Left forelimb (tissue), 1 donor: ENCODE measurements at regions not wholly inside any gene's neighbourhood (a gene's known extent, or its start where the extent isn't known, plus 50 kb on each side); places are given as distances from the start of the nearest gene placed in this dataset.
"Not testable (repeated sequence)": the region's sequence is repeated elsewhere in the genome, so short reads cannot be mapped to it uniquely, and the experiment has no call there.

Experiments
- DNase-seq: peaks from one replicate; pipeline ENCODE4 v3.0.0-alpha.2; 2018; ENCODE audit warnings: low spot score

DNA sequence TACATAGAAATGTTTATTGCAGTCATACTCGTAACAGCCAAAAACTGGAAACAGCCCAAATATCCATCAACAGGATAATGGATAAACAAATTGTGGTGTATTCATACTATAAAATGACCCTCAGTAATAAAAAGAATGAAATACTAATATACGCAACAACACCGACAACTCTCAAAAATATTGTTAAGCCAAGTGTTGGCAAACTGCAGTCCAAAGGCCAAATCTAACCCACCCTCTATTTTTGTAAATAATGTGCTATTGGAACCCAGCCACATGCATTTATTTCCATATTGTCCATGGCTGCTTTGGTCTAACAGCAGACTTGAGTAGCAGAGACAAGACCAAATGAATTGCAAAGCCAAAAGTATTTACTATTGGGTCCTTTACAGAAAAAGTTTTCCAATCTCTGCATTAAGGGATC lies 151.0 kb downstream of the MREG start:
- no peak for DNase-seq

DNA sequence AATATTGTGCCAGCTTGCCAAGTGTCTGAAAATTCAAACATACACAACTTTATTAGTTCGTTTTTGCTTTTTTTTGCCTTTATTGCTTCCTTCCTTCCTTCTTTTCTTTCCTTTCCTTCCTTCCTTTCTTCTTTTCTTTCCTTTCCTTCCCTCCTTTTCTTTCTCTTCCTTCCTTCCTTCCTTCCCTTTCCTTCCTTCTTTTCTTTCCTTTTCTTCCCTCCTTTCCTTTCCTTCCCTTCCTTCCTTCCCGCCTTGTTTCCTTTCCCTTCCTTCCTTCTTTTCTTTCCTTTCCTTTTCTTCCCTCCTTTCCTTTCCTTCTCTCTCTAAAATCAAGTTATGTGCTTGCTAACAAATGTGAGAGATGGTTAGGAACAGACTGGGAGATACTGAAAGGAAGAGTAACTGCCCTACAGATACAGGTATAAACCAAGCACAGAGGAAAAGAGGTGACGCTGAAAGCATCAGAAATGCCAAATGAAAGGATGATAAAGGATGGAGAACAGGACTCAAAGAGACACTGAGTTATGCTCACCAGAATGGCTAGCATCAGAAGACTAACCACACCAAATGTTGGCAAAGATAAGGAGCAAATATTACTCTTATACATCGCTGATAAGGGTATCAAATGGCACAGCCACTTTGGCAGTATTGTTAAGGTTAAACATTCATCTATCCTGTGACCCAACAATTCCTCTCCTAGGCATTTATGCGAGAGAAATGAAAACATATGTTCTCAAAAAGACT lies 151.6 kb downstream of the MREG start:
- DNase-seq, result no peak

- DNase-seq, result no peak
Observed at GRCh38 chr2:215856080-215856479, 157.3 kb downstream of the MREG start.

DNA sequence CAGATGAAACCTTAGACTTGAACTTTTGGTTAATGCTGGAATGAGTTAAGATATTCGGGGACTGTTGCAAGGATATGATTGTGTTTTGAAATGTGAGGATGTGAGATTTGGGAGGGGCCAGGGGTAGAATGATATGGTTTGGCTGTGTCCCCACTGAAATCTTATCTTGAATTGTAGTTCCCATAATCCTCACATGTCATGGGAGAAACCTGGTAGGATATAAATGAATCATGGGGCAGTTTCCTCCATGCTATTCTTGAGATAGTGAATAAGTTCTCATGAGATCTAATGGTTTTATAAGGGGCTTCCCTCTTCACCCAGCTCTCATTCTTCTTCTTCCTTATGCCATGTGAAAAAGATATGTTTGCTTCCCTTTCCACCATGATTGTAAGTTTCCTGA lies 158.0 kb downstream of the MREG start:
- DNase-seq, result not testable (repeated sequence)

GRCh38 chr2:215854008-215854407 lies 159.3 kb downstream of the MREG start:
- DNase-seq, result no peak

DNA sequence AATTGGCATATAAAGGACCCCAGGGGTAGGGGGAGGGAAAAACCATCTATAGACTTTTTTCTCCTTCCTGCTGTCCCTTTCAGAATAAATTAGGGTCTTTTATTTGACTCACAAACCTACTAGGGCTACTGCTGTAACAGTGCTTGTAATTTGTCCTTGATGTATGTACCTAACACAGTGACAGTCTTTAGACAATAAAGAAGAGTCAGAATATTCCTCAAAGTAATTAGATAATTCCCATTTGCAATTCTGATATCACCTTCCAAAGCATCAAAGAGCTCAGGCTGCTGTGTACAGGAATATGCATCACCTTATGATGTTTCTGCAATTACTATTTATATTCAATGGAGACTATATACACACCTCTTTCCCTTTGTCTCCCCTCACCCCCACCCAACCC lies 161.7 kb downstream of the MREG start:
- DNase-seq, result no peak

GRCh38 chr2:215851082-215851481 lies 162.3 kb downstream of the MREG start:
- no peak for DNase-seq

DNA sequence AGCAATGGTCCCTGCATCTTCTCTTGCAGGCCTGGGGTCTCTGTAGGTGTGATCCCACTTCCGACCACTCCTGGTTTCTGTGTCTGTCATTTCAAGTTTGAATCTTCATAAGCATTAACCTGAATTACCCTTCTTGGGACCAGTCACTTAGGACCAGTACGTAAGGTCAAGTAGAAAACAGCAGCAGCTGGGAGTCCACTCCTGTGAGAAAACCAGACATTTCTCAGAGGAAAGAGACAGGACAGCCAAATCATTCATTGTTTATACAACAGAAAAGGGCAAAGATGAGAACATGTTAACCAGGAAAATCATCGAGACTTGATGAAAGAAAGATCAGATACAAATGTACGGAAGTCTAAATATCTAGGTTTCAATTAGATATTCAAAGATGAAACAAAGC lies 163.0 kb downstream of the MREG start:
- no peak for DNase-seq

DNA sequence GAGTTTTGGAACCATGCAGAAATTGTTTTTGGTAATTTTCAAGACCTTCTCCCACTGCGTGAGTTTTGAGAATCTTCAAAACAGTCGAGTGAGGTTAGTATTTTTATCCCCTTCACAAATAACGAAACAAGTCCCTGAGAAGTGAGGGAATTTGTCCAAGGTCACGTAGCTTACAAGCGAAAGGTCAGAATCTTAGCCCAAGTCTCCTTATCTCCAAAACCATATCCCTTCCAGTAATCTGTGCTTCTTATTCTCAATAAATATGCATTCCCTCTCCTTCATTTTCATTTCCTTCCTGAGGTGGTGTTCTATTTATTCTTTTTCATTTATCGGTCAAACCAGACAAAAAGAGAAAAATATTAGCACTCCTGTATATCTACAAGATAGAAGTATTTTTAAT lies 163.6 kb downstream of the MREG start:
- no peak for DNase-seq

DNA sequence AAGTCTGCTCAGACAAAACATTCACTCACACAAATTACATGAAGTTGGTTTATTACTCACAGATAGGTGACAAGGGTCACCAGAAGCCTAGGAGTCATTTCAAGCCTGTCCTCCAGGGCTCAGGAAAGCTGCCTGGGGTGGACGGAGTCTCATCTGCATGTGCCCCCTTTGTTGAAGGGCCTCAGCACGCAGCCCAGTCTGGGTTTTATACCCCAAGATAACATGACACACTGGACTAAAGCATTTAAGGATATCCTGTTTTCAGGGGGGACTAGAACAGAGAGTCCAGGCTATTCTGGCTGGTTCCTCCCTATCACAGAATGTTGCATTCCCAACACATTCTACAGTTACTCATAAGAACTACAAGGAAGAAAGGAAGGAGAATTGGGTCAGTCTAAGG lies 164.7 kb downstream of the MREG start:
- no peak for DNase-seq

DNA sequence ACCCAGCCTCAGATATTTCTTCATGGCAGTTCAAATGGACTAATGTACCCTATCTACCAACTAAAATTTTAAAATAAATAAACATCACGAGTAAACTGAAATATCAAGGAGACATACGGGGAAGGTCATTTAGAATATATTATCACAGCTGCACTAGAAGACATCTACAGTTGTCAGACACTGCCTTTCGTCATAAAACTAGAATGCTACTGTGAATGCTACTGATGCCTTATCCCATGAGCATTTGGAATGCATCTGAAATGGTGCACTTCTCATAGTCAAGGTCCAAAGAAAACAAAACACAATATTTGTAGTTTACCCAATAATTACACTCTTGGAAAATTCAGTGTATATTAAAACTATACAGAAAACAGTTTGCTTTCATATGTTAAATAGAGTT lies 165.2 kb downstream of the MREG start:
- no peak for DNase-seq

- no peak for DNase-seq
Observed at GRCh38 chr2:215847718-215848117, 165.6 kb downstream of the MREG start.

DNA sequence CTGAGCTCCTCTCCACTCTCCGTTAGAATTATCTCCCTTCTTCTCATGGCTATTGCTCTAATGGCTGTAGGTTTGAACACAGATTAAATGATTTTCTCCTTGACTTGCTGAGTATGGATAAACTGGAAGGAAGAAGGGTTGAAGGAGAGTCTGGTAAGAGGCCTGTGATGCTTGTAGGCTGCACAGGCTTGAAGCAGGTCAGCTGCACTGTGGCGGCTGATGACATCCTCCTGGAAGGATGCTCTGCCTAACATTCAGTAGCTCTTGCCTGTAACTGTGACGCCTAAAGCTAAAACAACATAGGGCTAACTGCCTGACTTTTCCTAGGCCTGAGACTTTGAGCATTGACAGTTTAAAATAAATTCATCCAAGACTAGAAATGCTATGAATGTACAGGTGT lies 166.3 kb downstream of the MREG start:
- DNase-seq, result no peak

DNA sequence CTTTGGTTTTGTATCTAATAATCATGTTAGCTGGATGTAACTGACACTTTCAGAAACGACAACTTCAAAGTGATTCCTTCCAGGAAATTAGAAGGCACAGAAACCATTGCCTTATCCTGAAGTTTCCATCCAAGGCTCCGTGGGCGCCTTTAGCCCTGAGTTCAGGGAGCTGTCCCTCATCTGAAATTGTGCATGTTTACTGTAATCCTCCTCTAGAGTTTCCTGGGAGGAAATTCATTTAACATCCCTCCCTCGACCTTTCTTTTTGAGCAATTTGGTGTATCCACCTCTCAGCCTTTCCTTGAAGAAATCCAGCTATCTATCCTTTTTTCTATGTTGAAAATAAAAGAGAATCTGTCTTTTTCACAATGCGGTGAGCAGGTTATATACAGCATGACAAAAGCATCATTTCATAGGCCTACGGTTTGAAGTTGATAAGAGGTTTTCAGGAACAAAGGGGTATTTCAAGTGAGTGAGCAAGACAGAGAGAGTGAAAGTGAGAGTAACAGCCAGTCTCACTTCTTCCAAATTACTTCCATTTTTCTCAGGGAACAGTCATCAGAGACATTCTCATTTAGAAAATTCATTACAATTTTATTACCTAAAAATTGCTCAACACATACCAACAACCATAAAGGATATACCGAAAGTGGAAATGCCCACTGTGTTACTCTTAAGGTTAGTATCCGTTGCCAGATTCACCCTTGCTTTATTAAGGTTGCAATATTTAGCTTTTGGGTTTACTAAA lies 167.3 kb downstream of the MREG start:
- DNase-seq, result no peak

- DNase-seq, result no peak
Observed at GRCh38 chr2:215843579-215843978, 169.8 kb downstream of the MREG start.

- no peak for DNase-seq
Observed at GRCh38 chr2:215841175-215841816, 172.1 kb downstream of the MREG start.

- no peak for DNase-seq
Observed at GRCh38 chr2:215839816-215840215, 173.5 kb downstream of the MREG start.

DNA sequence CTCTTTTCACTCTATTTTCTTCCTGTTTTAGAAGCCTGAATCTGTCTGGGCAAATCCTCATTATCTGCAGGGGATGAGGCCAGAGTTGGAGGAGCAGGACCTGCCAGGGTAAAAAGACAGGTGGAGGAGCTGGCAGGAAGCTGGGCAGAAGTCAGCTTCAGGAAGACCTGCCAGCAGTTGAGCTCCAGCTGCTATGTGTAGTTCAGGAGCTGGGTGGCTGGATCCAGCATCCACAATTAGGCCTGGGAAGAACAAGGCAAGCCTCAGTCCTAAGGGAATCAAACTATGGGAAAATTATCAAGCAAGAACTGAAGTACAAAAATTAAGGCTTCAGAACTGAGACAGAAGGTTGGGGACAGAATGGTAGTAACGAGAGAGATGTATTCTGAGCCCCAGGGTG lies 174.0 kb downstream of the MREG start:
- no peak for DNase-seq

DNA sequence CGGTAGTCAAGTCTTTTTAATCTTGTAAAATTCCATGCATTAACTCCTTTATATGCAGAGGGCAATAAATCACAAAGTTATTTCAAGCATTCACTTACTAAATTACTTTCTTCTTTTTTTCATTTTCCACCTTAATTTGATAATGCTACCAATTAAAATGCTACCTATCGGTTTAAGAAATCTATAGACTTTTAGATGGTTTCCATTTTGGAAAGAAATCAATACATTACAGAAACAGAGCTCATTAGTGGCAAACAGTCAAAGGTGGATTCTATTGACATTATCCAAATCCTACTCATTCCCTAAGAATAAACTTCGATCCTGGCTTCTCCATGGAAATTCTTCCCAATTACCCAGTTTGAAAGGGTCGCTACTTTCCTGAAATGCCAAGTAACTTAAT lies 176.5 kb downstream of the MREG start:
- DNase-seq, result no peak

DNA sequence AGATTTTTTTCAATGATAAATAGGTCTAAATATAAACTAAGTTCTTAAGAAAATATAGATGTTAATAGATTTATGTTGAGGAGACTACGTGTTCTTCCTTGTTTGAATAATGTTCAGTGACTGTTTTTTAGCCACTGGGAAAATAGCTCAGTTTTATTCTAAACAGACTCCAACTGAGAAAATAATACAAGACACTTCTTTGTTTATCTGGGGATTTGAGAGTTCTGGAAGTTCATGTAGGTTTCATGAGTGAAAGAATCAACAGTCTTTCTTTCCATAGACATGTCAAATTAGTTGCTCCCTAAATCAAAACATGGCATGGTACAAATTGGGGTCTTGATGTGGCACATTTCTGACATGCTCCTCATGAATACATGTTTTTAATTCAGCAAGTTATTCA lies 177.7 kb downstream of the MREG start:
- no peak for DNase-seq

- no peak for DNase-seq
Observed at GRCh38 chr2:215835231-215835630, 178.1 kb downstream of the MREG start.

DNA sequence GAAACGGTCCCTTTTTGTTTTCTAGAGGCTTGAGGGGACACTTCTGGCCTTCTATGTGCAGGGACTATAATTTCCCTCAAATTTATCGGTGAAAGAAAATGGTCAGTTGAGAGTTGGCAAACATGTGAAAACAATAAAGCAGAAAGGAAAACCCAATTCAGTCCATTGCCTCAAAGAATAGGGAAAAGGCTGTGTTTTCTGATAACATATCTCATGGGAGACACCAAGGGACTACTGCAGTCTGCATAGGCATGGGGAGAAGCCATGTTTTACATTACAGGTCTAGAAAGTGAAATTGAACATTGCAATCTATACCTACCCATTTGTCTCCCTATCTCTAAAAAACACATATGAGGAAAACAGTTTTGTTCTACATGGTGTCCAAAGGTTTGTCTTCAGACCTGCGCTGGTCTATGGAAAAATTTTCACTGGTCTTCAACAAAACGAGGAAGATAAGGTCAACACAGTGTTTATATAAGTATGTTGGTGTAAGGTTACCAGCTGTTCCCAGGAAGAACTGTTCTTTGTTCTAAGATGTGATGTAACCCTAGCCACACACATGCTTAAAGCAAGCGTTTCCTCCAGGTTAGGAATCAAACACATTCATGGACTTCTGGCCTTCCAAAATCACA lies 179.7 kb downstream of the MREG start:
- DNase-seq, result no peak

- no peak for DNase-seq
Observed at GRCh38 chr2:215832791-215833190, 180.6 kb downstream of the MREG start.
